Activated B cell treated with CpG ODN at 0.5 μM for 24 hours (primary cell): ENCODE measurements at regions not wholly inside any gene's neighbourhood (a gene's known extent, or its start where the extent isn't known, plus 50 kb on each side); places are given as distances from the start of the nearest gene placed in this dataset.

Experiments
- ATAC-seq: fragments of 200-7000 bp; cut with Tn5 transposase; one replicate; pipeline ENCODE4 v1.10.0; 2021; ENCODE audit warnings: low read depth, mild to moderate bottlenecking, moderate library complexity
- CTCF ChIA-PET: fragments of 350-600 bp; sonication (Branson Sonifier 250); formaldehyde crosslinking; loops from one replicate; lab custom pipeline; 2021; ENCODE audit warnings: antibody characterized with exemption; lab: Charles Lee
- POLR2A ChIA-PET: fragments of 350-600 bp; sonication (Branson Sonifier 250); formaldehyde crosslinking; loops from one replicate; lab custom pipeline; 2021; ENCODE audit warnings: antibody characterized with exemption; lab: Charles Lee
- DNase-seq: peaks from one replicate; pipeline ENCODE4 v3.0.0; 2022
- H3K27ac Mint-ChIP-seq: one replicate; pipeline ENCODE4 v1.8.0; 2020; ENCODE audit warnings: mixed read lengths
- H3K27me3 Mint-ChIP-seq: one replicate; pipeline ENCODE4 v1.8.0; 2021; ENCODE audit warnings: mixed read lengths
- H3K36me3 Mint-ChIP-seq: one replicate; pipeline ENCODE4 v1.8.0; 2021; ENCODE audit warnings: low read depth, mixed read lengths
- H3K4me1 Mint-ChIP-seq: one replicate; pipeline ENCODE4 v1.8.0; 2021; ENCODE audit warnings: mixed read lengths
- H3K4me3 Mint-ChIP-seq: one replicate; pipeline ENCODE4 v1.8.0; 2020; ENCODE audit warnings: mild to moderate bottlenecking, mixed read lengths
- H3K9me3 Mint-ChIP-seq: one replicate; pipeline ENCODE4 v1.8.0; 2020; ENCODE audit warnings: mixed read lengths
- intact Hi-C: fragments of 100-400 bp; cut with micrococcal nuclease; formaldehyde crosslinking; loops from one replicate; pipeline ENCODE4 v1.15.1; 2024
- TF ChIP-seq, protein P1 (sequence below): fragments of 200-600 bp; IDR thresholded peaks from one replicate; pipeline ENCODE4 v1.8.0; 2022; ENCODE audit warnings: antibody characterized with exemption, mild to moderate bottlenecking

DNA sequence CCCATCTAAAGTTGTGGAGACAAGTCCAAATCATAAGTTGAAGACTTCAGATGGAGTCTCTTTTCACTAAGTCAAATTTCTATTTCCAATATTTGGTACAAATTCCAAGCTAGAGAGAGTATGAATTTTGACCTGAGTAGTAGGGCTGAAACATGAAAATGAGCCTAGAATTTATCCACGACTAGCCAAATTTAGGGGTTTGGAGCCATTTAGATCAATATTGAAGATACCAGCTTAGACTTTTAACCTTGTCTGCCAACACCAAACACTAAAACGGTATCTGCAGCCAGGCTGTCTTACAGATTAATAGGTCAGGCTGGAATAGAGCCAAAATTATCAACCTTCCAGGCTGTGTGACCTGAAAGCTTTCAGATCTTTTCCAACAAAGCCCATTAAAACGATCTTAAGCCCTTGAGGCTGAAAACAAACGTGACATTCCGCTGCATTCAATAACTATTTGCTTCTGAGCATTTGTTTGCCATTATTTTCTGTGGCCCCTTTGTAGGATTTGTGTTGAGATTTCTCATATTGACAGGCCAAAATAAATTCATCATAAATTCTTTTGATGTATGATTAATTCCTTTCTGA, 268.7 kb upstream of the DKK2 start:
- ATAC-seq (no peak), DNase-seq (no peak)
- ChIA-PET CTCF (no interaction called here), POLR2A (no interaction called here)
- Mint-ChIP-seq H3K36me3 (no peaks in the 10 kb centered on the region), H3K9me3 (no peaks in the 10 kb centered on the region), H3K27me3 (no peaks in the 10 kb centered on the region), H3K4me3 (no peak overlapping the region), H3K27ac (no peak overlapping the region), H3K4me1 (no peaks in the 10 kb centered on the region)
- intact Hi-C loops = no loop called here
- TF ChIP-seq, protein P1, sequence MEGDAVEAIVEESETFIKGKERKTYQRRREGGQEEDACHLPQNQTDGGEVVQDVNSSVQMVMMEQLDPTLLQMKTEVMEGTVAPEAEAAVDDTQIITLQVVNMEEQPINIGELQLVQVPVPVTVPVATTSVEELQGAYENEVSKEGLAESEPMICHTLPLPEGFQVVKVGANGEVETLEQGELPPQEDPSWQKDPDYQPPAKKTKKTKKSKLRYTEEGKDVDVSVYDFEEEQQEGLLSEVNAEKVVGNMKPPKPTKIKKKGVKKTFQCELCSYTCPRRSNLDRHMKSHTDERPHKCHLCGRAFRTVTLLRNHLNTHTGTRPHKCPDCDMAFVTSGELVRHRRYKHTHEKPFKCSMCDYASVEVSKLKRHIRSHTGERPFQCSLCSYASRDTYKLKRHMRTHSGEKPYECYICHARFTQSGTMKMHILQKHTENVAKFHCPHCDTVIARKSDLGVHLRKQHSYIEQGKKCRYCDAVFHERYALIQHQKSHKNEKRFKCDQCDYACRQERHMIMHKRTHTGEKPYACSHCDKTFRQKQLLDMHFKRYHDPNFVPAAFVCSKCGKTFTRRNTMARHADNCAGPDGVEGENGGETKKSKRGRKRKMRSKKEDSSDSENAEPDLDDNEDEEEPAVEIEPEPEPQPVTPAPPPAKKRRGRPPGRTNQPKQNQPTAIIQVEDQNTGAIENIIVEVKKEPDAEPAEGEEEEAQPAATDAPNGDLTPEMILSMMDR = no peak

GRCh38 chr4:107299646-107300045, 263.5 kb upstream of the DKK2 start:
- ChIA-PET CTCF (no interaction called here), POLR2A (no interaction called here)
- Mint-ChIP-seq H3K4me3 (no peak overlapping the region), H3K36me3 (no peaks in the 10 kb centered on the region), H3K4me1 (no peaks in the 10 kb centered on the region), H3K27me3 (no peaks in the 10 kb centered on the region), H3K9me3 (no peaks in the 10 kb centered on the region), H3K27ac (no peak overlapping the region)
- ATAC-seq (no peak), DNase-seq (no peak)
- TF ChIP-seq, protein P1 = no peak
- intact Hi-C loops = no loop called here

DNA sequence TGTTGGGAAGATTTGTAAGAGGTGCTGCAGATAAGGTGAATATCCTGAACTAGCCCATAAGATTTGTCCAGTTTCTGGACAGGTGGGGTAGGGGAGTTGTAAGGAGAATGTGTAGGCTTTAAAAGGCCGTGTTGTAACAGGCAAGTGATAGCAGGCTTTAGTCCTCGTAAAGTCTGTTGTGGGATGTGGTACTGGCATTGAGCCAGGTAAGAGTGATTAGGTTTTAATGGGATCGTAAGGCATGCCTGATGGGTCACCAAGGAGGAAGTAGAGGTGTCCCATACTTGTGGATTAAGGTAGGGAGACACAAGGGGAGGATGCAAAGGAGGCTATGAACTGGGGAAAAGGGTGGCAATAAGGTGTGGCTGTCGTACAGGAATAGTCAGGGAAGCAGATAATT, 256.9 kb upstream of the DKK2 start:
- Mint-ChIP-seq H3K27ac (no peak overlapping the region), H3K9me3 (peaks cover 4% of the 10 kb centered on the region), H3K4me3 (no peak overlapping the region), H3K4me1 (no peaks in the 10 kb centered on the region), H3K27me3 (no peaks in the 10 kb centered on the region), H3K36me3 (no peaks in the 10 kb centered on the region)
- DNase-seq = no peak
- no peak for ATAC-seq
- ChIA-PET CTCF (no interaction called here), POLR2A (no interaction called here)
- TF ChIP-seq, protein P1 = no peak
- intact Hi-C loops = no loop called here

- no peak overlapping the region for H3K4me3 Mint-ChIP-seq
- no peak for DNase-seq
- intact Hi-C loops = loop anchor here (10.0 kb wide), 1 partner anchor 451 kb away; no protein-coding TSS in a partner anchor
- no peaks in the 10 kb centered on the region for H3K9me3 Mint-ChIP-seq
- TF ChIP-seq, protein P1 = no peak
- no peaks in the 10 kb centered on the region for H3K27me3 Mint-ChIP-seq
- ChIA-PET POLR2A (no interaction called here), CTCF (no interaction called here)
- no peaks in the 10 kb centered on the region for H3K36me3 Mint-ChIP-seq
- ATAC-seq = no peak
- H3K27ac Mint-ChIP-seq = no peak overlapping the region
- H3K4me1 Mint-ChIP-seq = no peaks in the 10 kb centered on the region
Measured at GRCh38 chr4:107283587-107284559, 247.8 kb upstream of the DKK2 start.

DNA sequence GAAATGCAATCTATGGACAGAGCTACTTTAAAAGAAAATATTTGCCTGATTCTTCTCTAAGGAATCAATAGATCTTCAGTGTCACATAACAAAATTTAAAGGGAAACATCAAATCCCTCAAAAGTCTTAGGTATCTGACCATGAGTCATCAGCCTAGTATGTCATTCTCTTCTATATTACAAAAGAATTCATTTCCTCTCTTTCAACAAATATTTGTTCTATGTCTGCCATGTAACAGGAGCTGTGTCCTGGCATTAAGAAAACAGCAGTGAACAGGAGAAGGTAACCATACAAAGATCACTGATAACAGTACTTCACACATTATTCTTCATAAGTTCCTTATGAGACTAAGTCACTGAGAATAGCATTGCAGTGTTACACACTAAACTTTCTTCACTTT, 243.6 kb upstream of the DKK2 start:
- intact Hi-C loops = loop anchor here (10.0 kb wide), 1 partner anchor 455 kb away; no protein-coding TSS in a partner anchor
- ATAC-seq = no peak
- Mint-ChIP-seq H3K27me3 (no peaks in the 10 kb centered on the region), H3K4me1 (no peaks in the 10 kb centered on the region), H3K27ac (no peak overlapping the region), H3K4me3 (no peak overlapping the region), H3K9me3 (no peaks in the 10 kb centered on the region), H3K36me3 (no peaks in the 10 kb centered on the region)
- POLR2A ChIA-PET = no interaction called here
- CTCF ChIA-PET = no interaction called here
- DNase-seq = no peak
- TF ChIP-seq, protein P1 = no peak
